NCI-H1930 (cell line): ENCODE measurements at regions not wholly inside any gene's neighbourhood (a gene's known extent, or its start where the extent isn't known, plus 50 kb on each side); places are given as distances from the start of the nearest gene placed in this dataset.

Source experiments
- DNase-seq, 2 experiments: peaks; one replicate each; lab custom pipeline; 2025; lab: John Stamatoyannopoulos, UW

DNA sequence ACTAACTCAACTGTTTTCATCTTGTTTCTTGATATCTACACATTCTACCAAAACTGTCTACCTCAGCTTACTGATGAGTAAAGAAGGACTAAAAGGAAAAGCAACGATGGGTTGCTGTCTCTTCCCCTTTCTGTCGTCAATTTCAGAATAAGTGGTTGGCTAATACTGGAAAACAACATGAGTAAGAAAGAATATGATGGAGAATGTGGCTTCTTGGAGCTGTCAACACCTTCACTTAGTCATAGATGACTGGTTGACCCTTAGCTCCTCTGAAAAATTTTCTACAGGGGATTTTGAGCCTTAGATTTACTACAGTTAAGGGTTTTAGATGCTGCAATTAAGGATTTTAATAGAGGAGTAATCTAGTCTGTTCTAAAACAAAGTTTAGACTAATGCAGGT lies 797.9 kb downstream of the TLE4 start:
- DNase-seq, result no peak

GRCh38 chr9:80366626-80367025 lies 794.9 kb downstream of the TLE4 start:
- no peak for DNase-seq

DNA sequence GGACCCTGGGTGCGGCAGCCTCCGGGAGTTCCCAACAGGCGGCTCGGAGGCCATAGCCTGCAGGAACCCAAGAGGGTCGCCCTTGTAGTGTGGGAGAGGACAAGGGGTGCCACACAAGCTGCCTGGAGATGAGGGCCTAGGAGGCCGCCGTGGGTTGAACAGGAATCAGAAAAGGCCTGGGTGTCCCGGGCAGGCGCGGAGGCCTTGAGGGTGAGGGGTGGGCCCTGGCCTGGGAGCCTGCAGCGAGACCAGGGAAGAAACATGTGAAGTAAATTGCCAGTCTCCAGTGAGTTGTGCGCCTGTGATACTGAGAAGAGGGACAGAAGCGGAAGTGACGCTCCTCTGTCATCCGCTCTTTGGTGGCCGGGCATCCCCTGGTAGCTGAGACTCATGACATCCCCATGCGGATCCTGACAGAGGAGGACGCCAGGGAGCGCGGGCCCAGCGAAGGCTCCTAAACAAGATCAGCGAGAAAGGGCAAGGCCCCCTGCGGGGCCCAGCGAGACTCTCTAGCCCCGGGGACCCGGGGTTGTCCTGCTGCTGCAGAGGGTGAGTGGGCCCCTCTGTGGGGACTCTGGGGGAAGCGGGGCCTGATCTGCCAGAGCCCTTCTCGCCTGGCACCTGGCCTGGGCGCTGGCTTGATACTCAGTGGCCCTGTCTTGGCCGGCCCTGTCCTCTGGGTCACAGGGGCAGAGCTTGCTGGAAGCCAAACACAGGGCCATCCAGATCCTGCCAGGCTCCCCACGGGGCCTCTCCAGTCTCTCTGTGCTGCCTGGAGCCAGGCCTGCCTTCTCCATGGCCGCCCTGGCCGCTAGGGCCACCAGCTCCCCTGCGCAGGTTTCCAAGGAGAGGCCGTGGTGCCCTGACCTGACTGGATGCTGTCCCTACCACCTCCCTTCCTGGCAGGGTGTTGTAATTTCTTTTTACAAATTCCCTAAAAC lies 788.4 kb downstream of the TLE4 start:
- DNase-seq, result no peak

DNA sequence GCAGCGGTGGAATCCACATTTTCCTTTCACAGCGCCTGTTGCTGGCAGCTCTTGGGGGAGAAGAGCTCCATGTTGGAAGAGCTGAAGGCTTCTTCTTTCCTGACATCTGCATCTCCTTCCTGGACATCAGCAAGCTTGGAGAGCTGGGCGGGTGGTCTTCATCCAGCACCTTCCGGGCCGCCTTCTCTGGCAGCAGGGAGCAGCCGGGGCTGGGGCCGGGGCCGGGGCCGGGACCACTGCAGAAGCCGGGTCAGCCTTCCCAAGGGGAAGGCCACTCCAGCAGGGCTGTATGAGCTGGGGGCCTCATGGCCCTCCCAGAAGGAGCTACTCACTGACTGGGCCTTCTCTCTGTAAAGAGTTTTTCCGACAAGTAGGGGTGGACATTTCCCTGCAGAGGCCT lies 787.5 kb downstream of the TLE4 start:
- DNase-seq, result no peak

DNA sequence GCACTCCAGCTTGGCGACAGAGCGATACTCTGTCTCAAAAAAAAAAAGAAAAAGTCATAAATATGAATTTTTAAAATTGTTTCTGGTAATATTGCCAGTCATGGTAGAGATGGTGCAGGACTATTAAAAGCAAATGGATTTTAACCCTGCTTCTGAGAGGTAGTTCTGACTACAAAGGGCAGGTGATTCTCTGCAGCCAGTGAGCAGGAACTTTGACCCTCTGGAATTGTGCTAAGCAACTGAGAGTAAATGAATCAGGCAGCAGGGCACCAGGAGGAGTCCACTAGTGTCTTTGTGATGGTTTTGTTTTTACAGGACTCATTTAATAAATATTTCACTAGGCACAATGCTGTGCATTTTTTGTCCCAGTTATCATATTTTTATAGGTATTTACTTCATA lies 781.2 kb downstream of the TLE4 start:
- DNase-seq, result no peak

- no peak for DNase-seq
Observed at GRCh38 chr9:80351612-80352011, 779.8 kb downstream of the TLE4 start.

GRCh38 chr9:80326105-80326504 lies 754.3 kb downstream of the TLE4 start:
- DNase-seq, result no peak

GRCh38 chr9:80320916-80321315 lies 749.2 kb downstream of the TLE4 start:
- no peak for DNase-seq

DNA sequence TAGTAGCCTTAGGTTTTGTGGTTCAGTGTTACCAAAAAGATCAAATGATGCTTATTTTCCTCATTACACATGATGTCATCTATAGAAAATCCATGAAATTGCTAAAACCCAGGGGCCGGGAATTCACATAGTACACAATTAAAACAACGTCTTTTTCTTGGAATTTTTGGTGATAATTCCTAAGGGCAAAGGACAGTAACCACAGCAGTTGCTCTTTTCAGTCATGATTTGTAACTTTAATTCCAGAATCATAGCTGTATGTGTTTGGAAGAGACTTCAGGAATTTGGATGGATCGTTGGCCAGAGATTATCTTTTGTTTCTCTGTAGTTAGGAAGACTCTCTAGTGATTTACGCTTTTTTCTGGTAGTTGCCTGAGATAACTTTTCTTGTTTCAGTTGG lies 748.7 kb downstream of the TLE4 start:
- no peak for DNase-seq

DNA sequence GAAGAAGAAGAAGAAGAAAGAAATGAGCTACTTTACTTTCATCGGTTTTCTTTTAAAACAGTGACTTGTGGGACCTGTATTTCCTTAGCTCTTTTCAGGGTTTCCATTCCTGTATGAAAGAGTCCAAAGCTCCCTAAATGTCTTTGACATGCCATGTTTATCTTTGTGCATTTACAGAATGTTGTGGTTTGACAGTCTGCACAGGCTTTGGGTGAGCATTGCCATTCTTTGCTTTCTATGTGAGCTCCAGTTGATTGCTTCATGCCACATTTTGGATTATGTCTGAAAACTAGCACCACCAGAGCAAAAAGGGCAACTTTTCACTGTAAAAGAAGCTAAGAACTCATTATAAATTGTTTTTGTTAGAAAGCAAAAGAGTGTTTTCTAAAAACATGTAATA lies 733.4 kb downstream of the TLE4 start:
- no peak for DNase-seq

DNA sequence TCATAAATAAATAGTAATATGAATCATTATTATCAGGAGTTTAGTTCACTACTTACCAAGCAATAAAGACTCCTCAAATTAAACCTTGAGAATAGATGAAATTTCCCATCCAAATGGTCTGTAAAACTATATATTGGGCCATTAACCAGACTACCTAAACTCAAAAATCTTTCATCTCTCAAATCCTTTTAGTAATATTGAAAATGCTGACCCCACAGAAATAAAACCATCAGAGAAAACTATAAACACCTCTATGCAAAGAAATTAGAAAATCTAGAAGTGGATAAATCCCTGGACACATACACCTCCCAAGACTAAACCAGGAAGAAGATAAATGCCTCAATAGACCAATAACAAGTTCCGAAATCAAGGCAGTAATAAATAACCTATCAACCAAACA lies 723.2 kb downstream of the TLE4 start:
- DNase-seq, result no peak

DNA sequence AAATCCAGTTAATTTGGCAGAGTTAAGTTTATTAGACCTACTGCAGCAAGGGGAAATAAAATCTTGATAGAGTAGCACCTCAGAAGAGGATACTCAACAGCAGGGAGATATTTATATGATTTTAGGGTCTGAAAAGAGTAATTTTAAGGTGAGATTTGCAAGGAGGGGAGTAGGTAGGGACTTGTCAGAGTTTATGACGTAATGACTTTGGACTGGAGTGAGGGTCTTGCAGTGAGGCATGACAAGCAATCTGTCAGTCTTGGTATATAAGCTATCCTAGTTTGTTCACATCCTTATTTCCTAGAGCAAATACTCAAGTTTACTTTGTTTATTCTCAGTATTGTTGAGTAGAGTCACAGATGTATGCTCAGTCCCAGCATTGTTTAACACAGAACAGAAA lies 722.6 kb downstream of the TLE4 start:
- DNase-seq, result no peak

DNA sequence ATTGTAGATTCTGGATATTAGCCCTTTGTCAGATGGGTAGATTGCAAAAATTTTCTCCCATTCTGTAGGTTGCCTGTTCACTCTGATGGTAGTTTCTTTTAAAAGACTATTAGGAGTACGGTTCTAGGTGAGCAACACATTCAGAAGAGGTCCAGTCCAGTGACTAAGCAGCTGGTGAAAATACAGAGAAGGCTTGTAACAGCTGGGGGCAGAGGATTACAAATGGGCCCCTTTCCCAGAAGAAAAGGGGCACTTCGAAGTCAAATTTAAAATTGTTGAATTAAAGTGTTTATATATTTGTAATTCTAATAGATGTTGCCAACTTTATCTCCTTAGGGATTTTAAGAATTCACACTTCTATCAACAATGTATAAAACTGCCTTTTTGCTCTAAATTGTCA lies 720.5 kb downstream of the TLE4 start:
- DNase-seq, result no peak

DNA sequence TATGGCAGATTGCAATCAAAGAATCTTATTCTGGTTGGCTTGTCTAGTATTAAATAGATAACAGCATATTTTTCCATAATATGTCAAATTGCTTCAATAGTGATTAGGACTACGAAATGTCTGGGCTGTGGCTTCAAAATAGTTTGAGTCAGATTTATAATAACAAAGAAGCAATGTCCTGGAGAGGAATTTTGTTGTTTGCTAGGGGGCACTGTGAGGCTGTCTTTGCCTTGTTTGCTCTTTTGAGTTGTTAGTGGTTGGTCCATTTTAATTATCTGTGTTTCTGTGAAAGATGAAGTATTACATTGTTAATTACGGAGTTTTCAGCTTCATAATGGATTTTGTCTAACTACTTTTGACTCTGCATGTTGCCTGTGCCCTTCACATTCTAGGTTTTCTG lies 713.6 kb downstream of the TLE4 start:
- no peak for DNase-seq

DNA sequence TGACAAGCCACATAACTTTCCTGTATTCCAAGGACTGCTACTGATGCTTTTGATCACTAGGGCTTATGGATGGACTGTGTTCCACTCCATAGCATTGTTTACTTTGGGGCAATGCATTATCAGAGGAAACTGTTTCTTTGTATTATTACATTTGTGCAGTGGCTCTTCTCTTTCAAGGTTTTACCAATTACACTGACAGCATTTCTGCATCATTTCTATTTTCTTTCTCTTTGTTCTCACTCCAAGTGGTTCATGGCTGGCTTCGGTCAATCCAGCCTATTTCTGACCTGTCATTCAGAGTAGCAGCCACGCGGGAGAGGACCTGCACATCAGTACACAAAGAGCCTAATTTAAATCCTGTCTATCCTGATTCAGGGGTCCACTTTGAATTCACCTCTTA lies 711.0 kb downstream of the TLE4 start:
- DNase-seq, result no peak

- DNase-seq, result no peak
Observed at GRCh38 chr9:80259079-80259478, 687.3 kb downstream of the TLE4 start.

DNA sequence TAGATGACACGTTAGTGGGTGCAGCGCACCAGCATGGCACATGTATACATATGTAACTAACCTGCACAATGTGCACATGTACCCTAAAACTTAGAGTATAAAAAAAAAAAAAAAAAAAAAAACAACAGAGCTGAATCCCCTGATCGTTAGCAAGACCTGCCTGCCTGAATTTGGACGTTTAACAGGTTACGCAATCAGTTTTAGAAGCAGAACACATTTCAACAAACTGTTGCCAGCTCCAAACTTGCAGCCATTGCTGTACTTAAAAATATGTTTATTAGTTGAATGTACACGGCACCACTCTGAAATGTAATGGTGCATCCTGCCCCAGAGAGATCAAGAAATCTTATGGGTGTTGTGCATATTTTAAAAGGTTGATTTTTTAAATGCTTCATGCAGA lies 680.0 kb downstream of the TLE4 start:
- DNase-seq, result no peak

GRCh38 chr9:80242022-80242421 lies 670.3 kb downstream of the TLE4 start:
- DNase-seq, result no peak

DNA sequence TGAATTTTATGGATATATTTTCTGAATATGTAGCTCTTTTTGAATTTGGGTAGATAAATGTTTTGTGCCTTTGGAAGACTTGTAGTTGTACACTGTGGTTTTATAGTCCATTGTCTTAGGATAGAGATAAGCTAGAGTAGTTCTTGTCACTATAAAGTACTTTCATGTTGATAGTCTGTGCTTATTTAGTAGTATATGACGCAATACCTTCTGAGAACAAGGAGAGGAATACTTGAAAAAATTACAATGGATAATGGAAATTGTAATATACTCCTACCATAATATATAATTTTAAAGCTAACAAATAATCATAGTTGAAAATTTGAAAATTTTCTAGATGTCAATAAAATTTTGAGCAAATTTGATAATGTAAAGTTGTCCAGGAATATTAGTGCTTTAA lies 664.0 kb downstream of the TLE4 start:
- no peak for DNase-seq

- no peak for DNase-seq
Observed at GRCh38 chr9:80233906-80234305, 662.1 kb downstream of the TLE4 start.

DNA sequence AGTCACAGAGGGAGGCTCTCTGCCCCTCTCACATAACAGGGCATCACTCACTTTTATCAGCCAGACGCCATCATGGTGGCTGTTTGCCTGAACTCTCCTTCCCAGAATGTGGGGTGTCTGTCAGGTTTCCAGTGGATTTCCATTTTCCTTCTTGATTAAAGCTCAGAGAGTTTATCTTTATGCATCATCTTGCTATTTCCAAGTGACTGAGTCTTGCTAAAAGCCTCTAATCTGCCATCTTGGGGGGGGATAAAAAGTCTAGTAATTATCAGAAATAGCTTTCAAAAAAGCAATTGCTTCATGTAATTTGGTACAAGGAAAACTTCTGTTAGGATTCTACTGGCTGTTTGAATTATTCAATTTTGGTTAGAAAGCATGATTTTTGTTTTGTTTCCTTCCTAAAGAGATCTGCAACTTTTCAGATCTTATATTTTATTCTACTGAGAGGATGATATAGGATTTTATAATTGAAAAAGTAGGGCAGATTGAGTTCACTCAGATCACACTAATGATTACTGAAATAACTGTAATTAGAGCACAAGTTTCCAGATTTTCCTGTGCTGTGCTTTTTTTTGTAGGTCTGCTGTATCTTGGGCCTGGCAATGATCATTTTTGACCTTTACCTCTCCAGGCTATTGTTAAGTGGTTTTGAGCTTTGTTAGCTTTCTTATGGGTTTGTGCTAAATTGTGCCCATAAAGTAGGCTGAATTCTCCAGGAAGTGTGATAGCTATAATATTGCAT lies 661.5 kb downstream of the TLE4 start:
- no peak for DNase-seq

- DNase-seq, result no peak
Observed at GRCh38 chr9:80231318-80232236, 659.8 kb downstream of the TLE4 start.
